ENCODE measurements at regions not wholly inside any gene's neighbourhood (a gene's known extent, or its start where the extent isn't known, plus 50 kb on each side); places are given as distances from the start of the nearest gene placed in this dataset.
"Not testable (repeated sequence)": the region's sequence is repeated elsewhere in the genome, so short reads cannot be mapped to it uniquely, and the experiment has no call there.

GRCh38 chr2:150114089-150114488 lies 373.4 kb downstream of the RND3 start:
- H3K4me3 ChIP-seq (ENCODE audit: control insufficient read depth in 1 of 7, extremely low read depth in 1 of 7, insufficient read depth in 4 of 7, low read depth in 2 of 7, low read length in 6 of 7); H3K27ac ChIP-seq (ENCODE audit: insufficient read depth in 1 of 2, low read depth in 1 of 2, low read length in 2 of 2, poor library complexity in 1 of 2, severe bottlenecking in 2 of 2); CTCF ChIA-PET; H3K27me3 ChIP-seq (replicated peaks in 2 of 5; ENCODE audit: control insufficient read depth in 4 of 5, insufficient read depth in 5 of 5, low read length in 4 of 5); H3K9me3 ChIP-seq (ENCODE audit: control extremely low read depth in 1 of 5, control insufficient read depth in 4 of 5, insufficient read depth in 2 of 5, low read depth in 1 of 5, low read length in 4 of 5); H3K4me1 ChIP-seq (ENCODE audit: control extremely low read depth in 1 of 4, control insufficient read depth in 4 of 4, insufficient read depth in 4 of 4, low read length in 3 of 4); POLR2A ChIA-PET; H3K36me3 ChIP-seq (ENCODE audit: control insufficient read depth in 4 of 4, insufficient read depth in 4 of 4, low read length in 3 of 4); DNase-seq: not testable (repeated sequence)
- 92% methylated on average over 5 of the region's 8 CpGs for WGBS (ENCODE audit: insufficient coverage)

- Histone ChIP-seq H3K27me3 (replicated peaks in 2 of 5; ENCODE audit: control insufficient read depth in 4 of 5, insufficient read depth in 5 of 5, low read length in 4 of 5) (no peaks in the 10 kb centered on the region), H3K27ac (ENCODE audit: insufficient read depth in 1 of 2, low read depth in 1 of 2, low read length in 2 of 2, poor library complexity in 1 of 2, severe bottlenecking in 2 of 2) (no peak overlapping the region), H3K4me3 (ENCODE audit: control insufficient read depth in 1 of 7, extremely low read depth in 1 of 7, insufficient read depth in 4 of 7, low read depth in 2 of 7, low read length in 6 of 7) (no peak overlapping the region), H3K4me1 (ENCODE audit: control extremely low read depth in 1 of 4, control insufficient read depth in 4 of 4, insufficient read depth in 4 of 4, low read length in 3 of 4) (no peaks in the 10 kb centered on the region), H3K9me3 (ENCODE audit: control extremely low read depth in 1 of 5, control insufficient read depth in 4 of 5, insufficient read depth in 2 of 5, low read depth in 1 of 5, low read length in 4 of 5) (no peaks in the 10 kb centered on the region), H3K36me3 (ENCODE audit: control insufficient read depth in 4 of 4, insufficient read depth in 4 of 4, low read length in 3 of 4) (no peaks in the 10 kb centered on the region)
- no peak for DNase-seq
- CTCF ChIA-PET, result interaction anchor here (0.6 kb wide), 1 partner anchor 11 kb away, joined by 3 read pairs; no protein-coding TSS in a partner anchor
- POLR2A ChIA-PET, result no interaction called here
- 94% methylated on average over 1 of the region's 2 CpGs for WGBS (ENCODE audit: insufficient coverage)
These were observed 376.9 kb downstream of the RND3 start for GRCh38 chr2:150110548-150110947.

- H3K36me3 ChIP-seq (ENCODE audit: control insufficient read depth in 4 of 4, insufficient read depth in 4 of 4, low read length in 3 of 4), result no peaks in the 10 kb centered on the region
- ChIA-PET POLR2A (no interaction called here), CTCF (no interaction called here)
- no peaks in the 10 kb centered on the region for H3K4me1 ChIP-seq (ENCODE audit: control extremely low read depth in 1 of 4, control insufficient read depth in 4 of 4, insufficient read depth in 4 of 4, low read length in 3 of 4)
- DNase-seq, result no peak
- H3K9me3 ChIP-seq (ENCODE audit: control extremely low read depth in 1 of 5, control insufficient read depth in 4 of 5, insufficient read depth in 2 of 5, low read depth in 1 of 5, low read length in 4 of 5), result no peaks in the 10 kb centered on the region
- H3K27ac ChIP-seq (ENCODE audit: insufficient read depth in 1 of 2, low read depth in 1 of 2, low read length in 2 of 2, poor library complexity in 1 of 2, severe bottlenecking in 2 of 2), result no peak overlapping the region
- H3K4me3 ChIP-seq (ENCODE audit: control insufficient read depth in 1 of 7, extremely low read depth in 1 of 7, insufficient read depth in 4 of 7, low read depth in 2 of 7, low read length in 6 of 7), result no peak overlapping the region
- H3K27me3 ChIP-seq (replicated peaks in 2 of 5; ENCODE audit: control insufficient read depth in 4 of 5, insufficient read depth in 5 of 5, low read length in 4 of 5), result no peaks in the 10 kb centered on the region
- 58% methylated on average over 4 of the region's 4 CpGs for WGBS (ENCODE audit: insufficient coverage)
These were observed 377.6 kb downstream of the RND3 start for GRCh38 chr2:150109912-150110311.

- Histone ChIP-seq H3K27me3 (replicated peaks in 2 of 5; ENCODE audit: control insufficient read depth in 4 of 5, insufficient read depth in 5 of 5, low read length in 4 of 5) (no peaks in the 10 kb centered on the region), H3K9me3 (ENCODE audit: control extremely low read depth in 1 of 5, control insufficient read depth in 4 of 5, insufficient read depth in 2 of 5, low read depth in 1 of 5, low read length in 4 of 5) (no peaks in the 10 kb centered on the region), H3K27ac (ENCODE audit: insufficient read depth in 1 of 2, low read depth in 1 of 2, low read length in 2 of 2, poor library complexity in 1 of 2, severe bottlenecking in 2 of 2) (no peak overlapping the region), H3K4me3 (ENCODE audit: control insufficient read depth in 1 of 7, extremely low read depth in 1 of 7, insufficient read depth in 4 of 7, low read depth in 2 of 7, low read length in 6 of 7) (no peak overlapping the region), H3K4me1 (ENCODE audit: control extremely low read depth in 1 of 4, control insufficient read depth in 4 of 4, insufficient read depth in 4 of 4, low read length in 3 of 4) (no peaks in the 10 kb centered on the region), H3K36me3 (ENCODE audit: control insufficient read depth in 4 of 4, insufficient read depth in 4 of 4, low read length in 3 of 4) (no peaks in the 10 kb centered on the region)
- ChIA-PET CTCF (no interaction called here), POLR2A (no interaction called here)
- WGBS (ENCODE audit: insufficient coverage), result 68% methylated on average over 3 of the region's 3 CpGs
- DNase-seq, result no peak
These were observed 378.4 kb downstream of the RND3 start for GRCh38 chr2:150109028-150109427.

GRCh38 chr2:150107816-150108215 lies 379.7 kb downstream of the RND3 start:
- no peaks in the 10 kb centered on the region for H3K27me3 ChIP-seq (replicated peaks in 2 of 5; ENCODE audit: control insufficient read depth in 4 of 5, insufficient read depth in 5 of 5, low read length in 4 of 5)
- no peak for DNase-seq
- WGBS (ENCODE audit: insufficient coverage), result no CpG with 5 or more reads among the region's 2 CpGs
- H3K4me1 ChIP-seq (ENCODE audit: control extremely low read depth in 1 of 4, control insufficient read depth in 4 of 4, insufficient read depth in 4 of 4, low read length in 3 of 4), result no peaks in the 10 kb centered on the region
- no peak overlapping the region for H3K27ac ChIP-seq (ENCODE audit: insufficient read depth in 1 of 2, low read depth in 1 of 2, low read length in 2 of 2, poor library complexity in 1 of 2, severe bottlenecking in 2 of 2)
- POLR2A ChIA-PET, result no interaction called here
- CTCF ChIA-PET, result no interaction called here
- H3K9me3 ChIP-seq (ENCODE audit: control extremely low read depth in 1 of 5, control insufficient read depth in 4 of 5, insufficient read depth in 2 of 5, low read depth in 1 of 5, low read length in 4 of 5), result no peaks in the 10 kb centered on the region
- no peak overlapping the region for H3K4me3 ChIP-seq (ENCODE audit: control insufficient read depth in 1 of 7, extremely low read depth in 1 of 7, insufficient read depth in 4 of 7, low read depth in 2 of 7, low read length in 6 of 7)
- no peaks in the 10 kb centered on the region for H3K36me3 ChIP-seq (ENCODE audit: control insufficient read depth in 4 of 4, insufficient read depth in 4 of 4, low read length in 3 of 4)

- Histone ChIP-seq H3K27ac (ENCODE audit: insufficient read depth in 1 of 2, low read depth in 1 of 2, low read length in 2 of 2, poor library complexity in 1 of 2, severe bottlenecking in 2 of 2) (no peak overlapping the region), H3K4me1 (ENCODE audit: control extremely low read depth in 1 of 4, control insufficient read depth in 4 of 4, insufficient read depth in 4 of 4, low read length in 3 of 4) (no peaks in the 10 kb centered on the region), H3K27me3 (replicated peaks in 2 of 5; ENCODE audit: control insufficient read depth in 4 of 5, insufficient read depth in 5 of 5, low read length in 4 of 5) (no peaks in the 10 kb centered on the region), H3K4me3 (ENCODE audit: control insufficient read depth in 1 of 7, extremely low read depth in 1 of 7, insufficient read depth in 4 of 7, low read depth in 2 of 7, low read length in 6 of 7) (no peak overlapping the region), H3K9me3 (ENCODE audit: control extremely low read depth in 1 of 5, control insufficient read depth in 4 of 5, insufficient read depth in 2 of 5, low read depth in 1 of 5, low read length in 4 of 5) (no peaks in the 10 kb centered on the region), H3K36me3 (ENCODE audit: control insufficient read depth in 4 of 4, insufficient read depth in 4 of 4, low read length in 3 of 4) (no peaks in the 10 kb centered on the region)
- no peak for DNase-seq
- ChIA-PET POLR2A (no interaction called here), CTCF (no interaction called here)
- 80% methylated on average over 1 of the region's 1 CpG for WGBS (ENCODE audit: insufficient coverage)
These were observed 380.3 kb downstream of the RND3 start for GRCh38 chr2:150107170-150107569.

- H3K4me3 ChIP-seq (ENCODE audit: control insufficient read depth in 1 of 7, extremely low read depth in 1 of 7, insufficient read depth in 4 of 7, low read depth in 2 of 7, low read length in 6 of 7), result no peak overlapping the region
- CTCF ChIA-PET, result interaction anchor here (1.1 kb wide), 1 partner anchor 29 kb away, joined by 3 read pairs; no protein-coding TSS in a partner anchor
- H3K27ac ChIP-seq (ENCODE audit: insufficient read depth in 1 of 2, low read depth in 1 of 2, low read length in 2 of 2, poor library complexity in 1 of 2, severe bottlenecking in 2 of 2), result no peak overlapping the region
- no peaks in the 10 kb centered on the region for H3K36me3 ChIP-seq (ENCODE audit: control insufficient read depth in 4 of 4, insufficient read depth in 4 of 4, low read length in 3 of 4)
- no CpG with 5 or more reads among the region's 2 CpGs for WGBS (ENCODE audit: insufficient coverage)
- H3K9me3 ChIP-seq (ENCODE audit: control extremely low read depth in 1 of 5, control insufficient read depth in 4 of 5, insufficient read depth in 2 of 5, low read depth in 1 of 5, low read length in 4 of 5), result no peaks in the 10 kb centered on the region
- no peak for DNase-seq
- no peaks in the 10 kb centered on the region for H3K27me3 ChIP-seq (replicated peaks in 2 of 5; ENCODE audit: control insufficient read depth in 4 of 5, insufficient read depth in 5 of 5, low read length in 4 of 5)
- no peaks in the 10 kb centered on the region for H3K4me1 ChIP-seq (ENCODE audit: control extremely low read depth in 1 of 4, control insufficient read depth in 4 of 4, insufficient read depth in 4 of 4, low read length in 3 of 4)
- POLR2A ChIA-PET, result no interaction called here
These were observed 385.5 kb downstream of the RND3 start for GRCh38 chr2:150101947-150102346.

Data from common myeloid progenitor, CD34-positive (primary cell).